ENCODE measurements at regions not wholly inside any gene's neighbourhood (a gene's known extent, or its start where the extent isn't known, plus 50 kb on each side); places are given as distances from the start of the nearest gene placed in this dataset.

- H3K27me3 ChIP-seq (ENCODE audit: control insufficient read depth in 1 of 2, insufficient read depth in 2 of 2, low read length in 2 of 2), result no peaks in the 10 kb centered on the region
- H3K9ac ChIP-seq (ENCODE audit: low read depth in 1 of 2, low read length in 2 of 2), result no peak overlapping the region
- H3K4me1 ChIP-seq (ENCODE audit: control insufficient read depth in 1 of 2, insufficient read depth in 2 of 2, low read length in 2 of 2), result peaks cover 25 to 35% of the 10 kb centered on the region in 2 donors
- H3K9me3 ChIP-seq (ENCODE audit: control insufficient read depth in 1 of 2, low read length in 2 of 2), result no peaks in the 10 kb centered on the region
- no peak overlapping the region for H3K27ac ChIP-seq (ENCODE audit: low read depth, low read length)
- no peak overlapping the region for H3K4me3 ChIP-seq (ENCODE audit: low read depth in 1 of 2, low read length in 2 of 2)
- no peaks in the 10 kb centered on the region for H3K36me3 ChIP-seq (ENCODE audit: control insufficient read depth in 1 of 2, insufficient read depth in 2 of 2, low read length in 2 of 2)
Measured at GRCh38 chr10:78970261-78970660, 98.5 kb upstream of the ZMIZ1 start.

DNA sequence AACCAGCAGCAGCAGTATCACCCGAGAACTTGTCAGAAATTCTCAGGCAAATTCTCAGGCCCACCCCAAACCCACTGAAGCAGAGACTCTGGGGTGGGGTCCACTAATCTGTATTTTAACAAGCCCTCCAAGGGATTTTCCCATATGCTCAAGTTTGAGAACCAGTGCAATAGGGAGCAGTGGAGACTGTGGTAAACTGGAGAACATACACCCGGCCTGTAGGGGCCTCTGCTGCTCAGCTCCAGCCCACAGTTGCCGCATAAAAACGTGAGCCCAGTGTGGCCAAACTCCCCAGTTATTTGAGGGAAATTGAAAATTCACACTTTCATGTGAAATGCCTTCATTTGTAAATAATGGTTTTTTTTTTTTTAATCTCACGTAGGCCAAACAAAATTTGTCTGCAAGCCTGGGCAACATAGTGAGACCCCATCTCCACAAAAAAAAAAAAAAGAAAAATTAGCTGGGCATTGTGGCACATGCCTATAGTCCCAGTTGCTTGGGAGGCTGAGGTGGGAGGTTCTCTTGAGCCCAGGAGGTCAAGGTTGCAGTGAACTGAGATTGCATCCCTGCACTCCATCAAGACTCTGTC lies 97.6 kb upstream of the ZMIZ1 start:
- Histone ChIP-seq H3K9me3 (ENCODE audit: control insufficient read depth in 1 of 2, low read length in 2 of 2) (no peaks in the 10 kb centered on the region), H3K9ac (ENCODE audit: low read depth in 1 of 2, low read length in 2 of 2) (no peak overlapping the region), H3K4me3 (ENCODE audit: low read depth in 1 of 2, low read length in 2 of 2) (no peak overlapping the region), H3K36me3 (ENCODE audit: control insufficient read depth in 1 of 2, insufficient read depth in 2 of 2, low read length in 2 of 2) (no peaks in the 10 kb centered on the region), H3K27ac (ENCODE audit: low read depth, low read length) (no peak overlapping the region), H3K27me3 (ENCODE audit: control insufficient read depth in 1 of 2, insufficient read depth in 2 of 2, low read length in 2 of 2) (no peaks in the 10 kb centered on the region), H3K4me1 (ENCODE audit: control insufficient read depth in 1 of 2, insufficient read depth in 2 of 2, low read length in 2 of 2) (peaks cover 25 to 35% of the 10 kb centered on the region in 2 donors)

- Histone ChIP-seq H3K27me3 (ENCODE audit: control insufficient read depth in 1 of 2, insufficient read depth in 2 of 2, low read length in 2 of 2) (no peaks in the 10 kb centered on the region), H3K4me3 (ENCODE audit: low read depth in 1 of 2, low read length in 2 of 2) (no peak overlapping the region), H3K27ac (ENCODE audit: low read depth, low read length) (peak overlapping the region; percentile 87), H3K9ac (ENCODE audit: low read depth in 1 of 2, low read length in 2 of 2) (peak overlapping the region in 1 of 2 donors; percentile 73), H3K4me1 (ENCODE audit: control insufficient read depth in 1 of 2, insufficient read depth in 2 of 2, low read length in 2 of 2) (peaks cover 25 to 35% of the 10 kb centered on the region in 2 donors), H3K36me3 (ENCODE audit: control insufficient read depth in 1 of 2, insufficient read depth in 2 of 2, low read length in 2 of 2) (no peaks in the 10 kb centered on the region), H3K9me3 (ENCODE audit: control insufficient read depth in 1 of 2, low read length in 2 of 2) (no peaks in the 10 kb centered on the region)
Measured at GRCh38 chr10:78972160-78972946, 96.4 kb upstream of the ZMIZ1 start.

DNA sequence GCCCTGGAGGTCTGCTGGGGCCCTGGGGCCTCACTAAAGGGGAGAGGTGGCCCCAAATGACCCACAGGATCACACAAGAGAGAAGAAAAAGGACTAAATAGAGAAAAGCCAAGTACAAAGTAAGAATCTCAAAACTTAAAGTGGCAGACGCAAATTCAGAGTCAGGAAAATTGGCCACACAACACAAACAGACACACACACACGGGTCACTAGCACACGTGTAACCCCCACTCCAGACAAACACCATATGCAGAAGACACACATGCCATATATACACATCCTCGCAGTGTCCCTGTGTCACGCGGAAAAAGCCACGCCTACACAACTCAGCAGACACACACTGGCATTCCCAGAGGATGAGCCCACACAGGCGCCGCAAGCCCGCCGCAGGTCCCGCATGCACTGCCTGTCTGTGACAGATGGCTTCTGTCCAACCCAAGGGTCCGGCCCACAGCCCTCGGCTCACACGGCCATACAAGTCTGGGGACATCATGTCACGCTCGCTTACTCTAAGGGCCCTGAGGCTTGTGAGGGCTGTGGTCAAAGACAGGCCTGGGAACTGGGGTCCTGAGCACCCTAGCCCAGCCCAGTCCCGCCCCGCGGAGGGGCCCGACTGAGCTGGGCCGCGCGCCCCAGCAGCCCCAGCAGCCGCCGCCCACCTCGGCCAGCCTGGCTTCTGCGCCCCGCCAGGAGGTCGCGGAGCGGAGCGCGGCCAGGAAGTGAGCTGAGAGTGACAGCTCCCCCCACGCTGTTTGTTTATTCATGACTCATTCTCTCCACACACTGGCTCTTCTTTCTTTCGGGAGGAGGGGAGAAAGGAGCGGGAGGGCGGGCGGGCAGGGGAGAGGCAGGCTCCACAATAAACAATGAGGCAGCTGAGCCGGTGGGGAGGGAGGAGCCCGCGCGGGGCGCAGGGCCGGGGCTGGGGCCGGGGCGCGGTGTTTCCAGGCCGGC lies 95.5 kb upstream of the ZMIZ1 start:
- Histone ChIP-seq H3K4me3 (ENCODE audit: low read depth in 1 of 2, low read length in 2 of 2) (peak overlapping the region; percentile 55 to 63), H3K9me3 (ENCODE audit: control insufficient read depth in 1 of 2, low read length in 2 of 2) (no peaks in the 10 kb centered on the region), H3K9ac (ENCODE audit: low read depth in 1 of 2, low read length in 2 of 2) (peak overlapping the region; percentile 57 to 73), H3K27ac (ENCODE audit: low read depth, low read length) (peak overlapping the region; percentile 87), H3K4me1 (ENCODE audit: control insufficient read depth in 1 of 2, insufficient read depth in 2 of 2, low read length in 2 of 2) (peaks cover 25 to 31% of the 10 kb centered on the region in 2 donors), H3K36me3 (ENCODE audit: control insufficient read depth in 1 of 2, insufficient read depth in 2 of 2, low read length in 2 of 2) (no peaks in the 10 kb centered on the region), H3K27me3 (ENCODE audit: control insufficient read depth in 1 of 2, insufficient read depth in 2 of 2, low read length in 2 of 2) (no peaks in the 10 kb centered on the region)

DNA sequence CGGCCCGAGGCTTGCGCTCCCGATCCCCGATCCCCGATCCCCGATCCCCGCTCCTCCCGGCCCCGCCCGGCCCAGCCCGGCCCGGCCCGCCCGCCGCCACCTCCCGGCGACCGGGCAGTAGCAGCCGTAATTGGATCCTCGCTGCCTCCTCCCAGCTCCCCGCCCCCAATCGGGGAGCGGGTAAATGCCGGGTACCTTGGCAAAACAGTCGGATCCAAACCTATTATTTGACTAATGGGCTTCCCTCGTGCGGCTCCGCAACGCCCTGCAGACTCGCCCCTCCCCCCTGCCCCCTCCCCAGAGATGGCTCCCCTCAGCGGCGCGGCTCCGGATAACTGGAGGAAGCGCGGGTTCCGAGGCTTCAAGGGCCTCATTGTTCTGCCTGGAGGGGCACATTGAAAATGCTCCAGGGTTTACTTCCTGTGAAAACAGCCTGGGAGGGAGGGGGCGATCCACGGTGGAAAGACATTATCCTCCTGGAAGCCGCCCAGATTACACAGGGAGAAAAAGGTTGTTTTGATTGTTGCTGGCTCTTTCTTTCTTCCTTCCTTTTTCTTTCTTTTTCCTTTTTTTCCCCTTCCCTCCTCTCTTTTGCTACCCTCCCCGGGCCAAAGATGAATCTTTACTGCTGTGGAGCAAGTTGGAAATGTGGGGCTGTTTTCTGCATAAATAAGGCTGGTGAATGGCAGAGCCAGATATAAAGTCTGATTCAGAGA lies 94.7 kb upstream of the ZMIZ1 start:
- no peaks in the 10 kb centered on the region for H3K9me3 ChIP-seq (ENCODE audit: control insufficient read depth in 1 of 2, low read length in 2 of 2)
- no peaks in the 10 kb centered on the region for H3K27me3 ChIP-seq (ENCODE audit: control insufficient read depth in 1 of 2, insufficient read depth in 2 of 2, low read length in 2 of 2)
- peak overlapping the region; percentile 45 to 48 for H3K9ac ChIP-seq (ENCODE audit: low read depth in 1 of 2, low read length in 2 of 2)
- H3K27ac ChIP-seq (ENCODE audit: low read depth, low read length), result peak overlapping the region; percentile 59
- peaks cover 25 to 26% of the 10 kb centered on the region in 2 donors for H3K4me1 ChIP-seq (ENCODE audit: control insufficient read depth in 1 of 2, insufficient read depth in 2 of 2, low read length in 2 of 2)
- H3K4me3 ChIP-seq (ENCODE audit: low read depth in 1 of 2, low read length in 2 of 2), result peak overlapping the region; percentile 49 to 55
- no peaks in the 10 kb centered on the region for H3K36me3 ChIP-seq (ENCODE audit: control insufficient read depth in 1 of 2, insufficient read depth in 2 of 2, low read length in 2 of 2)

GRCh38 chr10:78974617-78975317 lies 94.0 kb upstream of the ZMIZ1 start:
- H3K4me3 ChIP-seq (ENCODE audit: low read depth in 1 of 2, low read length in 2 of 2), result peak overlapping the region; percentile 49 to 55
- H3K4me1 ChIP-seq (ENCODE audit: control insufficient read depth in 1 of 2, insufficient read depth in 2 of 2, low read length in 2 of 2), result peaks cover 25 to 26% of the 10 kb centered on the region in 2 donors

DNA sequence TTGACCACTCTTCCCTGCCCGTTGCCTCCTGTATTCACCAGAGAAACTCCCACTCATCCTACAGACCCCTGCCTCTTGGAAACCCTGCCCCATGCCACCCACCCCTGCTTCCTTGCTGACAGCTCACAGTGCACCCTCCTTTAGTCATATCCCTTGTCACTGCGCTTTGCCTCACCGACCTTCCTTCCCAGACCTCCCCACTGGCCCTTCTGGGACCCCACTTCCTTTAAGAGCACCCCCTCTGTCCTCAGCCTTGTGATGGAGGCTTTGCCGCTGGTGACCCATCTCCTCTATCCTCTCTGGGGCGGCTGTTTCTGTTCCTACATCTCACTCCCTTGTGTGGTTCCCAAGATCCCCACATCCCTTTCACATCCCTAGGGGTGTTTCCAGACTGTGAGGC lies 92.8 kb upstream of the ZMIZ1 start:
- no peak overlapping the region for H3K4me3 ChIP-seq (ENCODE audit: low read depth in 1 of 2, low read length in 2 of 2)
- no peaks in the 10 kb centered on the region for H3K27me3 ChIP-seq (ENCODE audit: control insufficient read depth in 1 of 2, insufficient read depth in 2 of 2, low read length in 2 of 2)
- no peak overlapping the region for H3K9ac ChIP-seq (ENCODE audit: low read depth in 1 of 2, low read length in 2 of 2)
- H3K9me3 ChIP-seq (ENCODE audit: control insufficient read depth in 1 of 2, low read length in 2 of 2), result no peaks in the 10 kb centered on the region
- H3K36me3 ChIP-seq (ENCODE audit: control insufficient read depth in 1 of 2, insufficient read depth in 2 of 2, low read length in 2 of 2), result no peaks in the 10 kb centered on the region
- H3K27ac ChIP-seq (ENCODE audit: low read depth, low read length), result no peak overlapping the region
- H3K4me1 ChIP-seq (ENCODE audit: control insufficient read depth in 1 of 2, insufficient read depth in 2 of 2, low read length in 2 of 2), result peaks cover 25 to 26% of the 10 kb centered on the region in 2 donors

More at GRCh38 chr10:78974617-78975317, 94.0 kb upstream of the ZMIZ1 start:
- peak overlapping the region; percentile 59 for H3K27ac ChIP-seq (ENCODE audit: low read depth, low read length)
- H3K9ac ChIP-seq (ENCODE audit: low read depth in 1 of 2, low read length in 2 of 2), result peak overlapping the region; percentile 45 to 48
- no peaks in the 10 kb centered on the region for H3K9me3 ChIP-seq (ENCODE audit: control insufficient read depth in 1 of 2, low read length in 2 of 2)
- no peaks in the 10 kb centered on the region for H3K27me3 ChIP-seq (ENCODE audit: control insufficient read depth in 1 of 2, insufficient read depth in 2 of 2, low read length in 2 of 2)
- no peaks in the 10 kb centered on the region for H3K36me3 ChIP-seq (ENCODE audit: control insufficient read depth in 1 of 2, insufficient read depth in 2 of 2, low read length in 2 of 2)

- no peak overlapping the region for H3K27ac ChIP-seq (ENCODE audit: low read depth, low read length)
- no peak overlapping the region for H3K4me3 ChIP-seq (ENCODE audit: low read depth in 1 of 2, low read length in 2 of 2)
- no peaks in the 10 kb centered on the region for H3K9me3 ChIP-seq (ENCODE audit: control insufficient read depth in 1 of 2, low read length in 2 of 2)
- H3K27me3 ChIP-seq (ENCODE audit: control insufficient read depth in 1 of 2, insufficient read depth in 2 of 2, low read length in 2 of 2), result no peaks in the 10 kb centered on the region
- peaks cover 21 to 22% of the 10 kb centered on the region in 2 donors for H3K4me1 ChIP-seq (ENCODE audit: control insufficient read depth in 1 of 2, insufficient read depth in 2 of 2, low read length in 2 of 2)
- no peaks in the 10 kb centered on the region for H3K36me3 ChIP-seq (ENCODE audit: control insufficient read depth in 1 of 2, insufficient read depth in 2 of 2, low read length in 2 of 2)
- no peak overlapping the region for H3K9ac ChIP-seq (ENCODE audit: low read depth in 1 of 2, low read length in 2 of 2)
Measured at GRCh38 chr10:78976825-78977755, 91.7 kb upstream of the ZMIZ1 start.
